HFFc6 (cell line): ENCODE measurements at regions not wholly inside any gene's neighbourhood (a gene's known extent, or its start where the extent isn't known, plus 50 kb on each side); places are given as distances from the start of the nearest gene placed in this dataset. TPM values are rescaled to one million over a fixed set of nuclear protein-coding genes. Genes with fewer than 3 reads are reported as not detected.
"Not testable (repeated sequence)": the region's sequence is repeated elsewhere in the genome, so short reads cannot be mapped to it uniquely, and the experiment has no call there.

Source experiments
- DNase-seq: peaks from one replicate; pipeline ENCODE4 v3.0.0-alpha.2; 2018
- H3K27ac Mint-ChIP-seq: 2 replicates; pipeline ENCODE4 v1.8.0; 2020; ENCODE audit warnings: mild to moderate bottlenecking, mixed read lengths
- H3K27me3 Mint-ChIP-seq: 2 replicates; pipeline ENCODE4 v1.8.0; 2021; ENCODE audit warnings: mild to moderate bottlenecking, moderate library complexity, mixed read lengths; ENCODE audit not compliant: insufficient read depth
- H3K36me3 Mint-ChIP-seq: 2 replicates; pipeline ENCODE4 v1.8.0; 2021; ENCODE audit warnings: low read depth, mixed read lengths
- H3K4me1 Mint-ChIP-seq: 2 replicates; pipeline ENCODE4 v1.8.0; 2020; ENCODE audit warnings: low read depth, mixed read lengths
- H3K4me3 Mint-ChIP-seq: 2 replicates; pipeline ENCODE4 v1.8.0; 2020; ENCODE audit warnings: mild to moderate bottlenecking, moderate library complexity, mixed read lengths
- H3K9me3 Mint-ChIP-seq: 2 replicates; pipeline ENCODE4 v1.8.0; 2020; ENCODE audit warnings: mild to moderate bottlenecking, mixed read lengths
- CTCF ChIP-seq: fragments of 200-600 bp; sonication (generic); IDR thresholded peaks from 2 replicates; pipeline ENCODE4 v1.5.0; 2021; ENCODE audit warnings: antibody characterized with exemption, mild to moderate bottlenecking
- microRNA-seq: library from miRNA; unstranded; fragments of <30 nt; microRNA quantifications from one replicate; pipeline ENCODE4, GENCODE V29; 2019

- Mint-ChIP-seq H3K4me3 (no peak overlapping the region), H3K36me3 (no peaks in the 10 kb centered on the region), H3K9me3 (peaks cover 27% of the 10 kb centered on the region), H3K27ac (no peak overlapping the region), H3K4me1 (no peaks in the 10 kb centered on the region), H3K27me3 (no peaks in the 10 kb centered on the region)
- no peak for TF ChIP-seq CTCF
- no peak for DNase-seq
Measured at GRCh38 chr21:13368200-13368599, 241.4 kb upstream of the POTED start.

GRCh38 chr21:13372721-13373120, 236.9 kb upstream of the POTED start:
- H3K4me3 Mint-ChIP-seq, DNase-seq, H3K4me1 Mint-ChIP-seq, H3K27me3 Mint-ChIP-seq, H3K27ac Mint-ChIP-seq, H3K36me3 Mint-ChIP-seq: not testable (repeated sequence)
- peaks cover 25% of the 10 kb centered on the region for H3K9me3 Mint-ChIP-seq

GRCh38 chr21:13378943-13379342, 230.6 kb upstream of the POTED start:
- not testable (repeated sequence) for H3K27ac Mint-ChIP-seq, H3K27me3 Mint-ChIP-seq, DNase-seq, H3K4me3 Mint-ChIP-seq, H3K4me1 Mint-ChIP-seq, H3K36me3 Mint-ChIP-seq
- peaks cover 27% of the 10 kb centered on the region for H3K9me3 Mint-ChIP-seq

DNA sequence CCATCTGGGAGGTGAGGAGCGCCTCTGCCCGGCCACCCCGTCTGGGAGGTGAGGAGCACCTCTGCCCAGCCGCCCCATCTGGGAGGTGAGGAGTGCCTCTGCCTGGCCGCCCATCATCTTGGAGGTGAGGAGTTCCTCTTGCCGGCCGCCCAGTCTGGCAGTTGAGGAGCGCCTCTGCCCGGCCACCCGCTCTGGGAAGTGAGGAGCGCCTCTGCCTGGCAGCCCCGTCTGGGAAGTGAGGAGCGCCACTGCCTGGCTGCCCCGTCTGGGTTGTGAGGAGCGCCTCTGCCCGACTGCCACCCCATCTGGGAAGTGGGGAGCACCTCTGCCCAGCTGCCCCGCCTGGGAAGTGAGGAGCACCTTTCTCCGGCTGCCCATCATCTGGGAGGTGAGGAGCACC, 230.0 kb upstream of the POTED start:
- H3K9me3 Mint-ChIP-seq, result peaks cover 24% of the 10 kb centered on the region
- not testable (repeated sequence) for H3K27ac Mint-ChIP-seq, DNase-seq, H3K4me3 Mint-ChIP-seq, H3K36me3 Mint-ChIP-seq, H3K4me1 Mint-ChIP-seq, H3K27me3 Mint-ChIP-seq

- H3K9me3 Mint-ChIP-seq, result peaks cover 20% of the 10 kb centered on the region
- not testable (repeated sequence) for H3K27ac Mint-ChIP-seq, DNase-seq, H3K36me3 Mint-ChIP-seq, H3K4me3 Mint-ChIP-seq, H3K27me3 Mint-ChIP-seq, H3K4me1 Mint-ChIP-seq
Measured at GRCh38 chr21:13380561-13380960, 229.0 kb upstream of the POTED start.

DNA sequence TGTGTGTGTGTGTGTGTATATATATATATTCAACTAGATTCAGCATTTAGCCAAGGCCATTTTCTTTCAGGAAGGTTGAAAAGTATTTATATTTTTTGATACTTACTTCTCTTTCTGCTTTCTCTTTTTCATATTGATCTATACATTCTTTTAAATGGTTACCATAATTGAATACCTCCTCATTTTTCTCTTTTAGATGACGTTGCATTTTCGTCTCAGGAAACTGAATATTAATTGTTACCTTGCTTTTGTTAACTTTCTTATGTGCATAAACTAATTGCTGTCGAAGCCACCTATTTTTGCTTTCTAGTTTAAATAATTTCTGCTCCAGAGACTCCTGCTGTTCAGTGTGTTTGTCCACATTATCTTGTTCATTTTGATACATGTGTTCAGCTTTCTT, 225.4 kb upstream of the POTED start:
- not testable (repeated sequence) for H3K4me1 Mint-ChIP-seq, H3K36me3 Mint-ChIP-seq, DNase-seq, H3K27ac Mint-ChIP-seq, H3K4me3 Mint-ChIP-seq, H3K27me3 Mint-ChIP-seq
- H3K9me3 Mint-ChIP-seq, result peaks cover 14% of the 10 kb centered on the region

GRCh38 chr21:13409184-13409583, 200.4 kb upstream of the POTED start:
- not testable (repeated sequence) for H3K4me1 Mint-ChIP-seq, H3K4me3 Mint-ChIP-seq, DNase-seq, H3K27me3 Mint-ChIP-seq, H3K36me3 Mint-ChIP-seq, H3K27ac Mint-ChIP-seq
- H3K9me3 Mint-ChIP-seq, result peaks cover 36% of the 10 kb centered on the region

GRCh38 chr21:13435863-13436262, 173.7 kb upstream of the POTED start:
- H3K27me3 Mint-ChIP-seq, DNase-seq, H3K27ac Mint-ChIP-seq, H3K36me3 Mint-ChIP-seq, H3K4me3 Mint-ChIP-seq, H3K4me1 Mint-ChIP-seq: not testable (repeated sequence)
- peaks cover 37% of the 10 kb centered on the region for H3K9me3 Mint-ChIP-seq

- not testable (repeated sequence) for H3K4me1 Mint-ChIP-seq, H3K4me3 Mint-ChIP-seq, H3K27me3 Mint-ChIP-seq, H3K36me3 Mint-ChIP-seq, DNase-seq, H3K27ac Mint-ChIP-seq
- H3K9me3 Mint-ChIP-seq, result peaks cover 27% of the 10 kb centered on the region
Measured at GRCh38 chr21:13447767-13448166, 161.8 kb upstream of the POTED start.

- H3K4me3 Mint-ChIP-seq, H3K27me3 Mint-ChIP-seq, H3K4me1 Mint-ChIP-seq, DNase-seq, H3K27ac Mint-ChIP-seq, H3K36me3 Mint-ChIP-seq: not testable (repeated sequence)
- H3K9me3 Mint-ChIP-seq, result peaks cover 14% of the 10 kb centered on the region
Measured at GRCh38 chr21:13463562-13463961, 146.0 kb upstream of the POTED start.

Small RNA genes in the stretch of these regions (microRNA-seq; reads per million reads assigned to microRNA genes)
- not detected for gene MIR3156-3
